Panc1 (cell line): ENCODE measurements at regions not wholly inside any gene's neighbourhood (a gene's known extent, or its start where the extent isn't known, plus 50 kb on each side); places are given as distances from the start of the nearest gene placed in this dataset.

Source experiments
- ATAC-seq: fragments of 200-7000 bp; cut with Tn5 transposase; 2 replicates; pipeline ENCODE4 v1.9.1; 2020; ENCODE audit warnings: mild to moderate bottlenecking, moderate library complexity
- BruUV-seq: library from RNA; stranded (reverse); fragments of 400-500 nt; replicated peaks from 2 replicates; lab custom pipeline; 2021; lab: Mats Ljungman, UMichigan
- CTCF ChIA-PET: fragments of 300-600 bp; sonication (Branson Sonifier 250); formaldehyde crosslinking; loops from one replicate; lab custom pipeline; 2022; ENCODE audit warnings: antibody characterized with exemption; lab: Charles Lee
- POLR2A ChIA-PET: fragments of 300-600 bp; sonication (Branson Sonifier 250); formaldehyde crosslinking; loops from one replicate; lab custom pipeline; 2022; ENCODE audit warnings: antibody characterized with exemption; lab: Charles Lee
- DNase-seq: peaks from one replicate; pipeline ENCODE4 v3.0.0-alpha.2; 2010; ENCODE audit warnings: low read depth, low spot score
- H3K27ac ChIP-seq: 2 replicates; pipeline ENCODE4 v1.5.1; 2011; ENCODE audit warnings: mild to moderate bottlenecking, low read length, inconsistent platforms
- H3K27me3 ChIP-seq: fragments of 200-500 bp; sonication (Bioruptor generic); 2 replicates; pipeline ENCODE4 v1.6.0; 2014; ENCODE audit warnings: low read length, inconsistent platforms; ENCODE audit not compliant: control insufficient read depth, insufficient read depth
- H3K36me3 ChIP-seq: fragments of 200-500 bp; sonication (Bioruptor generic); 2 replicates; pipeline ENCODE4 v1.5.1; 2014; ENCODE audit warnings: inconsistent platforms, mild to moderate bottlenecking, low read length, moderate library complexity; ENCODE audit not compliant: control insufficient read depth, insufficient read depth
- H3K4me1 ChIP-seq: 2 replicates; pipeline ENCODE4 v1.5.1; 2011; ENCODE audit warnings: inconsistent platforms, mild to moderate bottlenecking, low read length, moderate library complexity; ENCODE audit not compliant: control insufficient read depth, insufficient read depth
- H3K4me3 ChIP-seq, 2 experiments: 2 replicates each; pipeline ENCODE4 v1.5.1; 2011 to 2012; ENCODE audit warnings: low read depth in 2 of 2, low read length in 2 of 2, mild to moderate bottlenecking in 2 of 2, inconsistent platforms in 1 of 2, moderate library complexity in 1 of 2
- H3K9me3 ChIP-seq: fragments of 200-500 bp; sonication (Bioruptor generic); 2 replicates; pipeline ENCODE4 v1.5.1; 2014; ENCODE audit warnings: low read depth, mild to moderate bottlenecking, inconsistent platforms, low read length, moderate library complexity; ENCODE audit not compliant: control insufficient read depth, insufficient read depth
- CTCF ChIP-seq: fragments of 450-650 bp; IDR thresholded peaks from 2 replicates; pipeline ENCODE4 v1.5.1; 2017; ENCODE audit warnings: mild to moderate bottlenecking
- POLR2AphosphoS5 ChIP-seq: IDR thresholded peaks from 2 replicates; pipeline ENCODE4 v1.6.1; 2012; ENCODE audit warnings: mild to moderate bottlenecking, low read depth, low read length, moderate library complexity
- REST ChIP-seq, 2 experiments: IDR thresholded peaks; 2 replicates each; pipeline ENCODE4 v1.6.1; 2011 to 2012; ENCODE audit warnings: low read depth in 2 of 2, control low read depth in 1 of 2, low read length in 1 of 2, mild to moderate bottlenecking in 1 of 2, moderate library complexity in 1 of 2; ENCODE audit not compliant: insufficient read depth in 1 of 2
- SIN3A ChIP-seq: IDR thresholded peaks from 2 replicates; pipeline ENCODE4 v1.6.1; 2012; ENCODE audit warnings: low read depth, mild to moderate bottlenecking, low read length, moderate library complexity, borderline replicate concordance; ENCODE audit not compliant: insufficient read depth
- TCF7L2 ChIP-seq: IDR thresholded peaks from 2 replicates; pipeline ENCODE4 v1.6.1; 2011; ENCODE audit warnings: mild to moderate bottlenecking, low read depth, low read length, inconsistent platforms
- in situ Hi-C: cut with HindIII; loops from 2 replicates; pipeline ENCODE4 v1.10.0; 2016; ENCODE audit warnings: low sequenced_read_pairs, low pct_unique_long_range_greater_than_20kb
- intact Hi-C: fragments of 100-400 bp; cut with micrococcal nuclease; formaldehyde crosslinking; loops from one replicate; pipeline ENCODE4 v1.10.0; 2022; ENCODE audit not compliant: unreplicated experiment

- no peaks in the 10 kb centered on the region for H3K36me3 ChIP-seq
- no peak for DNase-seq
- ChIA-PET CTCF (no interaction called here), POLR2A (no interaction called here)
- ATAC-seq: no peak
- H3K9me3 ChIP-seq: no peaks in the 10 kb centered on the region
- TF ChIP-seq POLR2AphosphoS5: no peak
- TF ChIP-seq SIN3A: no peak
- no peak for TF ChIP-seq CTCF
- no peak for TF ChIP-seq TCF7L2
- TF ChIP-seq REST (IDR thresholded peaks at IDR 0.05; ENCODE audit: insufficient read depth in 1 of 2, low read depth in 2 of 2, low read length in 1 of 2): no peak
- no peak overlapping the region for H3K4me3 ChIP-seq
- intact Hi-C loops: no loop called here
- H3K4me1 ChIP-seq: no peaks in the 10 kb centered on the region
- BruUV-seq: no TSS peak
- no peak overlapping the region for H3K27ac ChIP-seq
- H3K27me3 ChIP-seq: no peaks in the 10 kb centered on the region
- in situ Hi-C loops: no loop called here
Observed at GRCh38 chr4:177759729-177760128, 317.5 kb upstream of the AGA start.

GRCh38 chr4:177761692-177762091 is 319.5 kb upstream of the AGA start:
- DNase-seq: no peak
- Histone ChIP-seq H3K36me3 (no peaks in the 10 kb centered on the region), H3K9me3 (no peaks in the 10 kb centered on the region), H3K27ac (no peak overlapping the region), H3K4me3 (no peak overlapping the region), H3K27me3 (no peaks in the 10 kb centered on the region), H3K4me1 (no peaks in the 10 kb centered on the region)
- BruUV-seq: no TSS peak
- TF ChIP-seq TCF7L2 (no peak), CTCF (no peak)
- POLR2A ChIA-PET: no interaction called here
- in situ Hi-C loops (no loop called here), intact Hi-C loops (no loop called here)
- ATAC-seq: no peak
- CTCF ChIA-PET: no interaction called here

- no peak overlapping the region for H3K27ac ChIP-seq
- intact Hi-C loops: no loop called here
- no peaks in the 10 kb centered on the region for H3K4me1 ChIP-seq
- no TSS peak for BruUV-seq
- ATAC-seq (no peak), DNase-seq (no peak)
- TF ChIP-seq REST (IDR thresholded peaks at IDR 0.05; ENCODE audit: insufficient read depth in 1 of 2, low read depth in 2 of 2, low read length in 1 of 2): no peak
- TF ChIP-seq POLR2AphosphoS5: no peak
- no peak for TF ChIP-seq TCF7L2
- TF ChIP-seq SIN3A: no peak
- no peak for TF ChIP-seq CTCF
- no peaks in the 10 kb centered on the region for H3K36me3 ChIP-seq
- no peaks in the 10 kb centered on the region for H3K27me3 ChIP-seq
- no peak overlapping the region for H3K4me3 ChIP-seq
- ChIA-PET POLR2A (no interaction called here), CTCF (no interaction called here)
- no peaks in the 10 kb centered on the region for H3K9me3 ChIP-seq
- in situ Hi-C loops: no loop called here
Observed at GRCh38 chr4:177769155-177769554, 326.9 kb upstream of the AGA start.
